Endothelial cell of umbilical vein (primary cell): ENCODE measurements at regions not wholly inside any gene's neighbourhood (a gene's known extent, or its start where the extent isn't known, plus 50 kb on each side); places are given as distances from the start of the nearest gene placed in this dataset.

ENCODE experiments used
- BruUV-seq: library from RNA; stranded (reverse); fragments of 400-500 nt; replicated peaks from 2 replicates; lab custom pipeline; 2021; lab: Mats Ljungman, UMichigan
- CTCF ChIA-PET: fragments of 300-600, 350-600 bp; sonication (Branson Sonifier 250); formaldehyde crosslinking; loops from one replicate; lab custom pipeline; 2021; ENCODE audit warnings: antibody characterized with exemption, inconsistent platforms; lab: Charles Lee
- POLR2A ChIA-PET: fragments of 300-600, 350-600 bp; sonication (Branson Sonifier 250); formaldehyde crosslinking; loops from one replicate; lab custom pipeline; 2021; ENCODE audit warnings: antibody characterized with exemption, inconsistent platforms; lab: Charles Lee
- DNase-seq: peaks from one replicate; pipeline ENCODE4 v3.0.0-alpha.2; 2011; ENCODE audit warnings: low read depth, low spot score
- FAIRE-seq: peaks from 2 replicates; lab custom pipeline; 2011; peaks lifted over from hg19 to GRCh38; lab: Jason Lieb, UNC
- H2AFZ ChIP-seq: 2 replicates; pipeline ENCODE4 v1.6.0; 2012; ENCODE audit warnings: low read depth, low read length, control low read depth, inconsistent platforms
- H3K27ac ChIP-seq: 2 replicates; pipeline ENCODE4 v1.5.1; 2011; ENCODE audit warnings: low read depth, mild to moderate bottlenecking, control low read depth, low read length, moderate library complexity; ENCODE audit not compliant: insufficient read depth
- H3K27me3 ChIP-seq, 2 experiments: 2 replicates each; pipeline versions ENCODE4 v1.6.0 to v1.6.1; 2011; ENCODE audit warnings: low read length in 2 of 2, mixed read lengths in 1 of 2; ENCODE audit not compliant: control insufficient read depth in 2 of 2, insufficient read depth in 2 of 2
- H3K36me3 ChIP-seq, 2 experiments: 2 replicates in 1 of 2; 3 replicates in 1 of 2; pipeline ENCODE4 v1.5.1; 2011; ENCODE audit warnings: low read length in 2 of 2, mild to moderate bottlenecking in 1 of 2, moderate library complexity in 1 of 2; ENCODE audit not compliant: control insufficient read depth in 2 of 2, insufficient read depth in 2 of 2; ENCODE audit errors: extremely low read depth in 1 of 2
- H3K4me1 ChIP-seq: 3 replicates; pipeline ENCODE4 v1.5.1; 2011; ENCODE audit warnings: mild to moderate bottlenecking, low read length; ENCODE audit not compliant: control insufficient read depth, insufficient read depth; ENCODE audit errors: extremely low read depth
- H3K4me2 ChIP-seq: 2 replicates; pipeline ENCODE4 v1.6.1; 2011; ENCODE audit warnings: low read length, control low read depth, mixed read lengths; ENCODE audit not compliant: insufficient read depth
- H3K4me3 ChIP-seq, 3 experiments: fragments of 200-600 bp in 1 of 3; sonication (generic), shearing (Covaris generic) in 1 of 3; replicated peaks in 1 of 3; 2 replicates each; pipeline ENCODE4 v1.5.1; 2011 to 2016; ENCODE audit warnings: control low read depth in 3 of 3, low read length in 3 of 3, mild to moderate bottlenecking in 2 of 3, inconsistent platforms in 1 of 3, low read depth in 1 of 3, moderate library complexity in 1 of 3; ENCODE audit not compliant: insufficient read depth in 1 of 3
- H3K79me2 ChIP-seq: 2 replicates; pipeline ENCODE4 v1.6.0; 2012; ENCODE audit warnings: low read length, inconsistent platforms; ENCODE audit not compliant: control insufficient read depth, insufficient read depth
- H3K9ac ChIP-seq: replicated peaks from 2 replicates; pipeline ENCODE3; 2011; ENCODE audit warnings: low read length, control low read depth; ENCODE audit not compliant: insufficient read depth; ENCODE audit errors: extremely low read depth
- H3K9me1 ChIP-seq: replicated peaks from 3 replicates; pipeline ENCODE4 v1.6.0; 2011; ENCODE audit warnings: mild to moderate bottlenecking, low read length; ENCODE audit not compliant: control insufficient read depth, insufficient read depth; ENCODE audit errors: extremely low read depth
- H3K9me3 ChIP-seq: replicated peaks from 2 replicates; pipeline ENCODE4 v1.5.1; 2012; ENCODE audit warnings: low read length, inconsistent platforms; ENCODE audit not compliant: control insufficient read depth, insufficient read depth
- H4K20me1 ChIP-seq: replicated peaks from 2 replicates; pipeline ENCODE3; 2011; ENCODE audit warnings: mild to moderate bottlenecking, low read length; ENCODE audit not compliant: control insufficient read depth, insufficient read depth; ENCODE audit errors: extremely low read depth
- EZH2 ChIP-seq: IDR thresholded peaks from 2 replicates; pipeline ENCODE4 v1.6.1; 2012; ENCODE audit warnings: borderline replicate concordance, low read depth, mild to moderate bottlenecking, moderate library complexity, low read length, inconsistent platforms; ENCODE audit not compliant: severe bottlenecking
- FOS ChIP-seq: IDR thresholded peaks from 2 replicates; pipeline ENCODE4 v1.6.1; 2011; ENCODE audit warnings: mild to moderate bottlenecking, low read length, moderate library complexity, borderline replicate concordance; ENCODE audit not compliant: insufficient read depth
- GATA2 ChIP-seq: IDR thresholded peaks from 2 replicates; pipeline ENCODE4 v1.7.0; 2011; ENCODE audit warnings: low read depth, mild to moderate bottlenecking, moderate library complexity, mixed read lengths, low read length; ENCODE audit not compliant: insufficient read length, insufficient read depth
- JUN ChIP-seq: IDR thresholded peaks from 2 replicates; pipeline ENCODE4 v1.6.1; 2011; ENCODE audit warnings: borderline replicate concordance, low read depth; ENCODE audit not compliant: insufficient read length, insufficient read depth
- MYC ChIP-seq: IDR thresholded peaks from one replicate; pipeline ENCODE4 v1.6.1; 2011; ENCODE audit warnings: mild to moderate bottlenecking, low read depth, low read length
- POLR2A ChIP-seq: IDR thresholded peaks from 2 replicates; pipeline ENCODE4 v1.6.1; 2012; ENCODE audit warnings: low read depth, mild to moderate bottlenecking, control low read depth, low read length
- POLR2AphosphoS5 ChIP-seq: IDR thresholded peaks from 2 replicates; pipeline ENCODE4 v1.6.1; 2012; ENCODE audit warnings: low read depth, mild to moderate bottlenecking, control low read depth, low read length, moderate library complexity; ENCODE audit not compliant: insufficient read depth
- dilution Hi-C: fragments of 300-500 bp; cut with MboI; formaldehyde crosslinking; loops from one replicate; pipeline ENCODE4 v1.15.0; 2019; ENCODE audit warnings: low sequenced_read_pairs; ENCODE audit not compliant: extremely low pct_ligation_motif_present
- intact Hi-C: fragments of 100-400 bp; cut with micrococcal nuclease; formaldehyde crosslinking; loops from one replicate; pipeline ENCODE4 v1.10.0; 2022
- TF ChIP-seq, protein P1 (sequence below), 2 donors: IDR thresholded peaks; 1 replicate in 1 of 2; 2 replicates in 1 of 2; pipeline ENCODE4 v1.5.1; 2011; ENCODE audit warnings: low read length in 2 of 2, mild to moderate bottlenecking in 2 of 2, moderate library complexity in 2 of 2, control low read depth in 1 of 2, inconsistent platforms in 1 of 2, low read depth in 1 of 2; ENCODE audit not compliant: insufficient read depth in 1 of 2; ENCODE audit errors: extremely low read depth in 1 of 2
- TF ChIP-seq, protein P2 (sequence below): IDR thresholded peaks from 2 replicates; pipeline ENCODE4 v1.6.1; 2011; ENCODE audit not compliant: insufficient read depth, insufficient read length

DNA sequence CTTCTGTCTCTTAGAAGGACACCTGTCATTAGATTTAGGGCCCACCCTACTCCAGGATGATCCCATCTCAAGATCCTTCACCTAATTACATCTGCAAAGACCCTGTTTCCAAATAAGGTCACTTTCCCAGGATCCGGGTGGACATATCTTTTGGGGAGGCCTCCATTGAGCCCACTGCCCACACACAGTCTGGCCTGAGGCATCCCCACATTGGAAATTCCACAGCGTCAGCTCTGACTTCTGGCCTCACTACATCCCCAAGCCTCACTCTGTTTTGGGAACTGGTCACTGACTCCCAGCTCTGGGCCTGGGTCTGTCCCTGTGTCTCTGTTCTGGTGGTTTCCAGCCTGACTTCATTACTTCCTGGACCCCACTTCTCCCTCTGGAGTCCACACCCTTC lies 285.5 kb downstream of the CRLF2 start:
- DNase-seq (no peak), FAIRE-seq (no peak)
- H3K9ac ChIP-seq = no peak overlapping the region
- H3K4me1 ChIP-seq = no peaks in the 10 kb centered on the region
- no peaks in the 10 kb centered on the region for H3K9me3 ChIP-seq
- H3K4me2 ChIP-seq = no peak overlapping the region
- no peaks in the 10 kb centered on the region for H3K36me3 ChIP-seq
- no peaks in the 10 kb centered on the region for H4K20me1 ChIP-seq
- no peaks in the 10 kb centered on the region for H3K27me3 ChIP-seq
- H3K9me1 ChIP-seq = no peaks in the 10 kb centered on the region
- intact Hi-C loops = no loop called here
- no peak overlapping the region for H3K27ac ChIP-seq
- H2AFZ ChIP-seq = no peak overlapping the region
- CTCF ChIA-PET = no interaction called here
- dilution Hi-C loops = no loop called here
- no TSS peak for BruUV-seq
- no peaks in the 10 kb centered on the region for H3K79me2 ChIP-seq
- POLR2A ChIA-PET = no interaction called here
- TF ChIP-seq MYC = no peak
- TF ChIP-seq JUN = no peak
- no peak for TF ChIP-seq FOS
- TF ChIP-seq, protein P1, sequence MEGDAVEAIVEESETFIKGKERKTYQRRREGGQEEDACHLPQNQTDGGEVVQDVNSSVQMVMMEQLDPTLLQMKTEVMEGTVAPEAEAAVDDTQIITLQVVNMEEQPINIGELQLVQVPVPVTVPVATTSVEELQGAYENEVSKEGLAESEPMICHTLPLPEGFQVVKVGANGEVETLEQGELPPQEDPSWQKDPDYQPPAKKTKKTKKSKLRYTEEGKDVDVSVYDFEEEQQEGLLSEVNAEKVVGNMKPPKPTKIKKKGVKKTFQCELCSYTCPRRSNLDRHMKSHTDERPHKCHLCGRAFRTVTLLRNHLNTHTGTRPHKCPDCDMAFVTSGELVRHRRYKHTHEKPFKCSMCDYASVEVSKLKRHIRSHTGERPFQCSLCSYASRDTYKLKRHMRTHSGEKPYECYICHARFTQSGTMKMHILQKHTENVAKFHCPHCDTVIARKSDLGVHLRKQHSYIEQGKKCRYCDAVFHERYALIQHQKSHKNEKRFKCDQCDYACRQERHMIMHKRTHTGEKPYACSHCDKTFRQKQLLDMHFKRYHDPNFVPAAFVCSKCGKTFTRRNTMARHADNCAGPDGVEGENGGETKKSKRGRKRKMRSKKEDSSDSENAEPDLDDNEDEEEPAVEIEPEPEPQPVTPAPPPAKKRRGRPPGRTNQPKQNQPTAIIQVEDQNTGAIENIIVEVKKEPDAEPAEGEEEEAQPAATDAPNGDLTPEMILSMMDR (IDR thresholded peaks at IDR 0.05; ENCODE audit: extremely low read depth in 1 of 2, insufficient read depth in 1 of 2, low read depth in 1 of 2, low read length in 2 of 2) = no peak
- TF ChIP-seq, protein P2, sequence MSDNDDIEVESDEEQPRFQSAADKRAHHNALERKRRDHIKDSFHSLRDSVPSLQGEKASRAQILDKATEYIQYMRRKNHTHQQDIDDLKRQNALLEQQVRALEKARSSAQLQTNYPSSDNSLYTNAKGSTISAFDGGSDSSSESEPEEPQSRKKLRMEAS = no peak
- TF ChIP-seq GATA2 = no peak
- TF ChIP-seq EZH2 = no peak
- TF ChIP-seq POLR2AphosphoS5 = no peak
- TF ChIP-seq POLR2A = no peak
- no peak overlapping the region for H3K4me3 ChIP-seq
